ENCODE measurements at regions not wholly inside any gene's neighbourhood (a gene's known extent, or its start where the extent isn't known, plus 50 kb on each side); places are given as distances from the start of the nearest gene placed in this dataset.

DNA sequence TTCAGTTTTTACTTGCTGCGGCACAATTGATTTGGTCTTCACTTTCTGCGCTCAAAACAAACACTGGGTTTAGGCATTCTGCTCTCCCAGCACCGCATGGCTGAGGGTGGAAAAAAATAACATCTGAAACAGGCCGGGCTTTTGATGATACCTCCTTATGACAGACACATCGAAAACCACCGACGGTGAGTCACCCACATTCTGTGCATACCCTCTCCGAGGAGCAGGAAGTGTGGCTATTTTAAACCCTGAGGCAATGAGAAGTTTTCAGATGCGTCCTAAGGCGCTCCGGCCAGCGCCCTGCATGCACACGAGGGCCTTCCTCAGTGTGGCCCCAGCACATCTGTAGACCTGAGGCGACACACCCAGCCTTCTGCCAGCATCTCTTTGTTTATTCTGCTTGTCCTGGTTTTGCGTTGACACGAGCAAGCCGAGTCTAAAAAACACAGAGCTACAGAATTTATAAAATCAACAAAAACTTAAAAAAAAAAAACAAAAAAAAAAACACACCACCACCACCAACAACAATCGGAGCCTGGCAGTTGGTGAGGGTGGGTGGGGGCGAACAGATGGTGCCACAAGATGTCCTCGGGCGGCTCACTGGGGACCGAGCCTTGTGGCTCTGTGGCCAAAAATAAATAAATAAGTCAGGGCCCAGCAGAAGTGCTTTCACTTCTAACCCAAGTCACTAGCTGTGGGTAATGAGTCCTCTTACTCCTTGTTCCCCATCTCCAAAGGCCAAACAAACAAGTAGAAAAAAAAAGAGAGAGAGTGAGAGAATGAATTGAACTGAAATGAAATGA is 162.6 kb upstream of the IRF2BP2 start (continued):
- TF ChIP-seq BRD4 (CRISPR knock-in tag; IDR thresholded peaks at IDR 0.05) (peak; percentile 45; the same call in 1 of the 2 replicates), POLR2AphosphoS2 (IDR thresholded peaks at IDR 0.05; ENCODE audit: low read depth, low read length) (no peak), KLF13 (CRISPR knock-in tag; IDR thresholded peaks at IDR 0.05) (no peak), ZBTB34 (CRISPR knock-in tag; IDR thresholded peaks at IDR 0.05) (no peak), ZSCAN9 (CRISPR knock-in tag; IDR thresholded peaks at IDR 0.05; ENCODE audit: borderline replicate concordance) (peak; percentile 66; the same call in 1 of the 2 replicates), ZNF777 (CRISPR knock-in tag; IDR thresholded peaks at IDR 0.05) (no peak), HOXA3 (CRISPR knock-in tag; IDR thresholded peaks at IDR 0.05) (0 out of 2 replicates have a peak, but pooled peaks have one; percentile 50), ZNF614 (CRISPR knock-in tag; IDR thresholded peaks at IDR 0.05; ENCODE audit: borderline replicate concordance) (no peak), ZC3H13 (CRISPR knock-in tag; IDR thresholded peaks at IDR 0.05) (no peak), YEATS2 (CRISPR knock-in tag; IDR thresholded peaks at IDR 0.05; ENCODE audit: borderline replicate concordance) (0 out of 2 replicates have a peak, but pooled peaks have one; percentile 13), DMAP1 (CRISPR knock-in tag; IDR thresholded peaks at IDR 0.05) (0 out of 2 replicates have a peak, but pooled peaks have one; percentile 43), EP300 (IDR thresholded peaks at IDR 0.05; ENCODE audit: low read depth in 2 of 2, low read length in 2 of 2) (peak; percentile 25 to 87; a peak in 2 of 4 replicates), EP300 (CRISPR knock-in tag; IDR thresholded peaks at IDR 0.05; ENCODE audit: borderline replicate concordance) (peak; percentile 93), NFKBIZ (CRISPR knock-in tag; IDR thresholded peaks at IDR 0.05) (no peak), ZNF713 (CRISPR knock-in tag; IDR thresholded peaks at IDR 0.05) (0 out of 2 replicates have a peak, but pooled peaks have one; percentile 58), FOXO1 (CRISPR knock-in tag; IDR thresholded peaks at IDR 0.05) (peak; percentile 67; the same call in 1 of the 2 replicates), KDM5A (IDR thresholded peaks at IDR 0.05; ENCODE audit: borderline replicate concordance, low read length) (no peak), ZBTB20 (CRISPR knock-in tag; IDR thresholded peaks at IDR 0.05; ENCODE audit: borderline replicate concordance, low read depth) (no peak), ZBTB8A (CRISPR knock-in tag; IDR thresholded peaks at IDR 0.05; ENCODE audit: borderline replicate concordance, low read depth) (no peak), CBX2 (IDR thresholded peaks at IDR 0.05; ENCODE audit: low read depth, low read length) (no peak), CBX2 (CRISPR knock-in tag; IDR thresholded peaks at IDR 0.05; ENCODE audit: low read depth) (no peak), MTA3 (CRISPR knock-in tag; IDR thresholded peaks at IDR 0.05) (no peak), NPAS2 (CRISPR knock-in tag; IDR thresholded peaks at IDR 0.05; ENCODE audit: borderline replicate concordance) (no peak), ZNF776 (CRISPR knock-in tag; IDR thresholded peaks at IDR 0.05) (no peak), KLF9 (CRISPR knock-in tag; IDR thresholded peaks at IDR 0.05; ENCODE audit: low read depth) (no peak), DRAP1 (CRISPR knock-in tag; IDR thresholded peaks at IDR 0.05) (no peak; the same call in 1 of the 2 replicates), DBP (CRISPR knock-in tag; IDR thresholded peaks at IDR 0.05; ENCODE audit: not compliant biosample characterization) (no peak), ESRRA (CRISPR knock-in tag; IDR thresholded peaks at IDR 0.05; ENCODE audit: low read depth) (no peak; the same call in 1 of the 2 replicates), RBM39 (IDR thresholded peaks at IDR 0.05; ENCODE audit: low read depth, low read length, poor library complexity, severe bottlenecking) (no peak)
